Astrocyte of the spinal cord (primary cell): ENCODE measurements at regions not wholly inside any gene's neighbourhood (a gene's known extent, or its start where the extent isn't known, plus 50 kb on each side); places are given as distances from the start of the nearest gene placed in this dataset.
A peak's percentile ranks its signal among the peaks of the same experiment; 100 is the strongest.

Source experiments
- DNase-seq: peaks from one replicate; pipeline ENCODE4 v3.0.0; 2011; ENCODE audit warnings: low read depth, low spot score
- H3K4me3 ChIP-seq: 2 replicates; pipeline ENCODE4 v1.5.1; 2011; ENCODE audit warnings: low read depth, mild to moderate bottlenecking, low read length, moderate library complexity
- in situ Hi-C: cut with HindIII; loops from 2 replicates; pipeline ENCODE4 v1.10.0; 2017; ENCODE audit warnings: low sequenced_read_pairs
- TF ChIP-seq, protein P1 (sequence below): IDR thresholded peaks from 2 replicates; pipeline ENCODE4 v1.5.1; 2012; ENCODE audit warnings: low read depth, mild to moderate bottlenecking, low read length, inconsistent platforms

DNA sequence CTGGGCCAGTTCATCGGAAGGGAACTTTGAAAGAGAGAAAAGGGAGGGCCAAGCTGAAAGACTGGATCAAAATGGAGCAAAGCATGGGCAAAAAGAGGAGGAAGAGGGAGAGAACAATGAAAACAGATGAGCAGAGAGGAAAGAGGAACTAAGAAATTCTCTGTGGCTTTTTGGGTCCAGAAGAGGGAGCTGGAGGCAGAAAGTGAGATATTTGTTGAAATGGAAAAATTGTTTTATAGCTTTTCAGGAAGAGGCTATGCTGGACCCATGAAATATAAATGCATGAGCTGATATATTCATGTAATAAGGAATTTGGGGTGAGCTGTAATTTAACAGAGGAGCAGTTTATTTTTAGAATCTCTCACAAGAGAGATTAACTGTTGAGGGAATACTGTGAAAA lies 457.3 kb downstream of the DMAC1 start:
- in situ Hi-C loops = no loop called here

DNA sequence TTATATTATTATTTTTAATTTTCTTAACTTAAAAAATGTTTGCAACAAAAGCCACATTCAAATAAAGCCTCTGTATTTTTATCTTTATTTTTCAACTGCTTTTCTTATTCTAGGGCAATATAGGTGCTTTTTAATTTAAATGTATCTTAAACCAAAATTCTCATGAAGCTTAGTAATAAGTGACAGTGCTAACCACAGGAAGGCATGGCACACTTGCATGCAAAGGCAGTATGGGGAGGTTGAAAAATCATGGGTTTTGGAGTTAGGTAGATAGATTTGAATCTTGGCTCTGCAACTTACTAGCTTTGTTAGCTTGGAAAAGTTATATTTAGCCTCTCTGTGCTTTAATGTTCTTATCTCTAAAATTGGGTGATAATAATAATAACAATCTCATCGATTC lies 458.0 kb downstream of the DMAC1 start:
- in situ Hi-C loops = no loop called here
- H3K4me3 ChIP-seq = no peak overlapping the region
- TF ChIP-seq, protein P1, sequence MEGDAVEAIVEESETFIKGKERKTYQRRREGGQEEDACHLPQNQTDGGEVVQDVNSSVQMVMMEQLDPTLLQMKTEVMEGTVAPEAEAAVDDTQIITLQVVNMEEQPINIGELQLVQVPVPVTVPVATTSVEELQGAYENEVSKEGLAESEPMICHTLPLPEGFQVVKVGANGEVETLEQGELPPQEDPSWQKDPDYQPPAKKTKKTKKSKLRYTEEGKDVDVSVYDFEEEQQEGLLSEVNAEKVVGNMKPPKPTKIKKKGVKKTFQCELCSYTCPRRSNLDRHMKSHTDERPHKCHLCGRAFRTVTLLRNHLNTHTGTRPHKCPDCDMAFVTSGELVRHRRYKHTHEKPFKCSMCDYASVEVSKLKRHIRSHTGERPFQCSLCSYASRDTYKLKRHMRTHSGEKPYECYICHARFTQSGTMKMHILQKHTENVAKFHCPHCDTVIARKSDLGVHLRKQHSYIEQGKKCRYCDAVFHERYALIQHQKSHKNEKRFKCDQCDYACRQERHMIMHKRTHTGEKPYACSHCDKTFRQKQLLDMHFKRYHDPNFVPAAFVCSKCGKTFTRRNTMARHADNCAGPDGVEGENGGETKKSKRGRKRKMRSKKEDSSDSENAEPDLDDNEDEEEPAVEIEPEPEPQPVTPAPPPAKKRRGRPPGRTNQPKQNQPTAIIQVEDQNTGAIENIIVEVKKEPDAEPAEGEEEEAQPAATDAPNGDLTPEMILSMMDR = no peak
- no peak for DNase-seq

More for the DNA sequence above, 457.3 kb downstream of the DMAC1 start:
- no peak for DNase-seq
- H3K4me3 ChIP-seq = no peak overlapping the region
- TF ChIP-seq, protein P1 = peak; percentile 11

DNA sequence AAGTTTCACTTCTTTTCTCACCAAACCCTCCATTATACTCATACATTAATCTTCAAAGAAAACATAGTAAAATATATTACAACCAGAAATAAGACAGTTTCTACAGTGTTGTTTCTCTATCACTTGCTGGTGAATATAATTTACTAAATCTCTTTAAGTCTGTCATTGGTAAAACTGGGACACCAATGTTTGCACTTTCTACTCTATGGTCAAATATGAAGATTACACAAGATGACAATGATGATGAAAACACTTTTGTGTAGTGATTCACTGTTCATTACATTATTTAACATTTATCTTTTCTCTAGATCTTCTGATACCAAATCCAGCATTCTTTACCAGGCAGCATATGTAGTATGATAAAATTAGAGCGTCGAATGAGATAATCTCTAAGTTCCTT lies 459.1 kb downstream of the DMAC1 start:
- in situ Hi-C loops = no loop called here
- TF ChIP-seq, protein P1 = no peak
- H3K4me3 ChIP-seq = no peak overlapping the region
- DNase-seq = no peak

DNA sequence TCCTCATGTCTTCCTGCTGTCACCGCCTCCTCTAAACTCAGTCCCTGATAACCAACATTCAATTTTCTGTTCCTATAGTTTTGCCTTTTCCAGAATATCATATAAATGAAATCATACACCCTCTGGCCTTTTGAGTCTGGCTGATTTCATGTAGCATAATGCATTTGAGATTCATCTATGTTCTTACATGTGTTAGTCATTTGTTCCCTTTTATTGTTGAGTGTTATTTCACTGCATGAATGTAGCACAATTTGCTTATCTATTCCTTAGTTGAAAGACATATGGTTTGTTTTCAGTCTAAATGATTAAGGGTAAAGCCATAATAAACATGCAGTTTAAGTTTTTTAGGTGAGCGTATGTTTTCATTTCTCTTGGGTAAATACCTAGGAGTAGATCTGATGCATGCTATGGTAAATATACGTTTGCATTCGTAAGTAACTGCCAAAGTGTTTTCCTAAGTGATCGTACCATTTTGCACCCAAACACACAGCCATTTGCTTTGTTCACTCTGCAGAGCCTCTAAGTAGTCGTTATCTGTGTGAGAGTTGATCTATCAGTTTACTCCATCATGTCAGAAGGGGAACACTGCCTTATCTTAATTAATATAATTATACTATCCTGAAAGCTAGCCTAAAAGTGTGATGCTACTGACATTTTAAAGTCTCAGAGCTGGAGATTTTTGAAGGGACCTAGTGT lies 460.8 kb downstream of the DMAC1 start:
- TF ChIP-seq, protein P1 = no peak
- H3K4me3 ChIP-seq = no peak overlapping the region
- no peak for DNase-seq
- in situ Hi-C loops = no loop called here

DNA sequence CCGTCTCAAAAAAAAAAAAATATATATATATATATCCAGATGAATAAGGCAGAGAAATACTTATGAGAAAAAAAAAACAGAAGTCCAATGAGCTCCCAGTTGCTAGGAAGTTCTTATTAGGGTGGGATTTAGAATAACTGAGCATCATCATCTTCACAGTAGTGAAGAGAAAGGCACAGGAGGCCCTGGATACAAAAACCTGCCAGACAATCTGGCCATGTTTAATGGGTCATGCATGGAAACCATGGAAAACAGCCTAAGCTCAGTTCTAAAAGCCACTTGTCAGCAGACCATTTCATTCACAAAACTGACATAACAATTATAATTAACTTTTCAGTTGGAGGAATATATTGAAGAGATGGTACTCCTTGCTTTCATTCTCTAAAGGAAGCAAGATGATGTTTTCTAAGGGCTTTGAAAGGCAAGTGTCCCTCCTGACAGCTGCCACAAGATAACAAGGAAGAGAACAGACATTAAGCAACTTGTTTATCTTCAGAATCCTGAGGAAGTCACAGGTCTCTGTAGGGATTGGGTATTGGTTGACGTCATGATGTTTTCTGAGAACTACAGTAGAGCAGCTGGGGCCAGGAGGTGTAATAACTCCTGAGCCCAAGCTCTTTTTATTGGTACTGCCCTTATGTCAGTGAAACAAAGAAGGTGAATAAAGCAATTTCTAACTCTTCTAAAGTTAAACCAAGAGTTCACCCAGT lies 463.1 kb downstream of the DMAC1 start:
- DNase-seq = no peak
- no peak overlapping the region for H3K4me3 ChIP-seq
- TF ChIP-seq, protein P1 = no peak
- in situ Hi-C loops = no loop called here

DNA sequence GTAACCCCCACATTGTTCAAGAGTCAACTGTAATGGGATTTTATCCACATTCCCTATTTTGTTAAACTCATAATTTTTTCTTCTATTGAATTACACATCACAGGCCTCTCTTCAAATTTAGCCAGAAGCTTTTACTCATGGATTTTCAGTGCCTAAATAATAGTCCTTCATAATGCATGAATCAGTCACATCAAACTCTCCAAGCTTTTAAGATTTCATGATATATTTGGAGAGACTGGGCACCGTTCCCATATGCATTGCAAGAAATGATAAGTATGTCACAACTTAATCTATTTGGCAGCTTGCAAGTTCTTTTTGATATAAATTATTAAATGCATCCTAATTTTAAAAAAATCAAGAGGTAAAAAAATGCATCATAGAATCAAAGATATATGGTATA lies 465.9 kb downstream of the DMAC1 start:
- in situ Hi-C loops = no loop called here
- TF ChIP-seq, protein P1 = no peak

More for the DNA sequence above, 465.9 kb downstream of the DMAC1 start:
- DNase-seq = no peak
- no peak overlapping the region for H3K4me3 ChIP-seq
